ENCODE measurements at regions not wholly inside any gene's neighbourhood (a gene's known extent, or its start where the extent isn't known, plus 50 kb on each side); places are given as distances from the start of the nearest gene placed in this dataset.

GRCh38 chr13:40231311-40231710, 435.1 kb downstream of the FOXO1 start:
- Histone ChIP-seq H3K9me2 (replicated peaks; ENCODE audit: control insufficient read depth, low read length) (no peaks in the 10 kb centered on the region), H3K9me3 (ENCODE audit: control insufficient read depth, insufficient read depth, low read length) (no peaks in the 10 kb centered on the region), H3K79me2 (ENCODE audit: control insufficient read depth, low read length) (no peaks in the 10 kb centered on the region), H3K4me3 (ENCODE audit: low read length) (no peak overlapping the region), H3K4me1 (ENCODE audit: control insufficient read depth, low read length) (no peaks in the 10 kb centered on the region), H4K20me1 (ENCODE audit: control insufficient read depth, insufficient read depth, low read depth, low read length) (no peaks in the 10 kb centered on the region), H3K27ac (ENCODE audit: low read depth, low read length) (no peak overlapping the region), H3K36me3 (ENCODE audit: control insufficient read depth, low read length) (no peaks in the 10 kb centered on the region), H3F3A (ENCODE audit: control insufficient read depth, insufficient read depth) (no peaks in the 10 kb centered on the region), H3K27me3 (ENCODE audit: control insufficient read depth, low read length) (no peaks in the 10 kb centered on the region), H3K4me2 (ENCODE audit: low read length) (no peak overlapping the region)
- TF ChIP-seq EZH2phosphoT487 (IDR thresholded peaks at IDR 0.05; ENCODE audit: borderline replicate concordance, low read length) (no peak), CTCF (IDR thresholded peaks at IDR 0.05; ENCODE audit: low read depth, low read length, poor library complexity, severe bottlenecking) (no peak)

- TF ChIP-seq CTCF (IDR thresholded peaks at IDR 0.05; ENCODE audit: low read depth, low read length, poor library complexity, severe bottlenecking) (no peak), EZH2phosphoT487 (IDR thresholded peaks at IDR 0.05; ENCODE audit: borderline replicate concordance, low read length) (no peak)
- H3F3A ChIP-seq (ENCODE audit: control insufficient read depth, insufficient read depth): no peaks in the 10 kb centered on the region
- no peak overlapping the region for H3K27ac ChIP-seq (ENCODE audit: low read depth, low read length)
- H3K27me3 ChIP-seq (ENCODE audit: control insufficient read depth, low read length): no peaks in the 10 kb centered on the region
- H3K4me1 ChIP-seq (ENCODE audit: control insufficient read depth, low read length): no peaks in the 10 kb centered on the region
- no peaks in the 10 kb centered on the region for H3K9me3 ChIP-seq (ENCODE audit: control insufficient read depth, insufficient read depth, low read length)
- no peaks in the 10 kb centered on the region for H4K20me1 ChIP-seq (ENCODE audit: control insufficient read depth, insufficient read depth, low read depth, low read length)
- H3K9me2 ChIP-seq (replicated peaks; ENCODE audit: control insufficient read depth, low read length): no peaks in the 10 kb centered on the region
- no peak overlapping the region for H3K4me3 ChIP-seq (ENCODE audit: low read length)
- H3K79me2 ChIP-seq (ENCODE audit: control insufficient read depth, low read length): no peaks in the 10 kb centered on the region
- no peak overlapping the region for H3K4me2 ChIP-seq (ENCODE audit: low read length)
- no peaks in the 10 kb centered on the region for H3K36me3 ChIP-seq (ENCODE audit: control insufficient read depth, low read length)
These were observed 434.7 kb downstream of the FOXO1 start for GRCh38 chr13:40231751-40232150.

- no peak for TF ChIP-seq EZH2phosphoT487 (IDR thresholded peaks at IDR 0.05; ENCODE audit: borderline replicate concordance, low read length)
- TF ChIP-seq CTCF (IDR thresholded peaks at IDR 0.05; ENCODE audit: low read depth, low read length, poor library complexity, severe bottlenecking): no peak
- H3K4me1 ChIP-seq (ENCODE audit: control insufficient read depth, low read length): no peaks in the 10 kb centered on the region
- H3K27ac ChIP-seq (ENCODE audit: low read depth, low read length): no peak overlapping the region
- H3F3A ChIP-seq (ENCODE audit: control insufficient read depth, insufficient read depth): no peaks in the 10 kb centered on the region
- no peaks in the 10 kb centered on the region for H3K36me3 ChIP-seq (ENCODE audit: control insufficient read depth, low read length)
- no peaks in the 10 kb centered on the region for H3K27me3 ChIP-seq (ENCODE audit: control insufficient read depth, low read length)
- H3K9me3 ChIP-seq (ENCODE audit: control insufficient read depth, insufficient read depth, low read length): no peaks in the 10 kb centered on the region
- H3K9me2 ChIP-seq (replicated peaks; ENCODE audit: control insufficient read depth, low read length): no peaks in the 10 kb centered on the region
- no peaks in the 10 kb centered on the region for H3K79me2 ChIP-seq (ENCODE audit: control insufficient read depth, low read length)
- no peak overlapping the region for H3K4me2 ChIP-seq (ENCODE audit: low read length)
- no peaks in the 10 kb centered on the region for H4K20me1 ChIP-seq (ENCODE audit: control insufficient read depth, insufficient read depth, low read depth, low read length)
- no peak overlapping the region for H3K4me3 ChIP-seq (ENCODE audit: low read length)
These were observed 434.0 kb downstream of the FOXO1 start for GRCh38 chr13:40232311-40233040.
